ENCODE measurements at regions not wholly inside any gene's neighbourhood (a gene's known extent, or its start where the extent isn't known, plus 50 kb on each side); places are given as distances from the start of the nearest gene placed in this dataset.

DNA sequence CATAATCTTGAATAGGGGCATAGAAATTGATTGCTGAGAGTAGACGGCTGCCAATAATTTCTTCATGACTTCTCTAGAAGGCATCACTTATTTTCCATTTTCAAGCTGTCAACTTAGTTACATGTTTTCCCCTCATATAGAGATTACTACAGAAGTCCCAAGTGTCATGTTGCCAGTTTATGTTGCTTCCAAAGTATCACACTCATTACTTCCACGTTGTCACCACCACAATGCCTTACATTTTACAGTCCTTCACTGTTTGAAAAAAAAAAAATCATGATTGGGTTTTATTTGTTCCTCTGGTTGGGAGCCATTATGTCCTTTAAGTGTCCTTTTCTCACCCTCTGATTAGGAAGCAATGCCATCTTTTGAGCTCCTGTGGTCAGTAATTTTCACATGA, 2144.6 kb upstream of the ACO1 start:
- no peaks in the 10 kb centered on the region for H3K27me3 ChIP-seq
- no peaks in the 10 kb centered on the region for H3K4me1 ChIP-seq
- DNase-seq (no peak), ATAC-seq (no peak)
- no peaks in the 10 kb centered on the region for H3K36me3 ChIP-seq
- no peaks in the 10 kb centered on the region for H3K9me3 ChIP-seq
- intact Hi-C loops (cut with DNase I) = no loop called here
- H3K4me3 ChIP-seq = no peak overlapping the region
- H3K27ac ChIP-seq = no peak overlapping the region
- TF ChIP-seq, protein P1, sequence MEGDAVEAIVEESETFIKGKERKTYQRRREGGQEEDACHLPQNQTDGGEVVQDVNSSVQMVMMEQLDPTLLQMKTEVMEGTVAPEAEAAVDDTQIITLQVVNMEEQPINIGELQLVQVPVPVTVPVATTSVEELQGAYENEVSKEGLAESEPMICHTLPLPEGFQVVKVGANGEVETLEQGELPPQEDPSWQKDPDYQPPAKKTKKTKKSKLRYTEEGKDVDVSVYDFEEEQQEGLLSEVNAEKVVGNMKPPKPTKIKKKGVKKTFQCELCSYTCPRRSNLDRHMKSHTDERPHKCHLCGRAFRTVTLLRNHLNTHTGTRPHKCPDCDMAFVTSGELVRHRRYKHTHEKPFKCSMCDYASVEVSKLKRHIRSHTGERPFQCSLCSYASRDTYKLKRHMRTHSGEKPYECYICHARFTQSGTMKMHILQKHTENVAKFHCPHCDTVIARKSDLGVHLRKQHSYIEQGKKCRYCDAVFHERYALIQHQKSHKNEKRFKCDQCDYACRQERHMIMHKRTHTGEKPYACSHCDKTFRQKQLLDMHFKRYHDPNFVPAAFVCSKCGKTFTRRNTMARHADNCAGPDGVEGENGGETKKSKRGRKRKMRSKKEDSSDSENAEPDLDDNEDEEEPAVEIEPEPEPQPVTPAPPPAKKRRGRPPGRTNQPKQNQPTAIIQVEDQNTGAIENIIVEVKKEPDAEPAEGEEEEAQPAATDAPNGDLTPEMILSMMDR (IDR thresholded peaks at IDR 0.05) = no peak

DNA sequence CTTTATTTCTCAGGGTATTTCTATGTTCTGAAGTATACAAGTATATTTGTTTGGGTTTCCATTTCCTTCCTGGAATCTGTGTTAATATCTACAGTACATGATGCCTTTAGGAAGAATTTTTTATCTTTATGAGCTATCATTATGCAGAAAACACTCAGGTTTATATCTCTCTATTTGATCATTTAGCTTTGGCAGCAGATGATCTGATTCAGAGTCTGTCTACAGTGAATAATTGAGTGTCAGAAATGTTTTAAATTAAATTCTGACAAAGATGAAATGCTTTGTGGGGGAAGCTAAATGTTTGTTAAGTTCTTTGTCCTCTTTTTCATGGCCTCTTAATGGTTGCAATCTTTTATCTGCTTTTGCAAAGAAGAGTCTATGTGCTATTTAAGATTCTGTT, 2141.0 kb upstream of the ACO1 start:
- ATAC-seq (no peak), DNase-seq (no peak)
- Histone ChIP-seq H3K27ac (no peak overlapping the region), H3K4me3 (no peak overlapping the region), H3K27me3 (no peaks in the 10 kb centered on the region), H3K36me3 (no peaks in the 10 kb centered on the region), H3K9me3 (no peaks in the 10 kb centered on the region), H3K4me1 (no peaks in the 10 kb centered on the region)
- intact Hi-C loops (cut with DNase I) = no loop called here
- TF ChIP-seq, protein P1 (IDR thresholded peaks at IDR 0.05) = no peak

- DNase-seq = no peak
- H3K9me3 ChIP-seq = no peaks in the 10 kb centered on the region
- no peak for ATAC-seq
- H3K4me3 ChIP-seq = no peak overlapping the region
- H3K4me1 ChIP-seq = no peaks in the 10 kb centered on the region
- no peak overlapping the region for H3K27ac ChIP-seq
- H3K36me3 ChIP-seq = no peaks in the 10 kb centered on the region
- intact Hi-C loops (cut with DNase I) = no loop called here
- H3K27me3 ChIP-seq = no peaks in the 10 kb centered on the region
- TF ChIP-seq, protein P1 (IDR thresholded peaks at IDR 0.05) = no peak
These were observed 2139.6 kb upstream of the ACO1 start for GRCh38 chr9:30244877-30245276.

DNA sequence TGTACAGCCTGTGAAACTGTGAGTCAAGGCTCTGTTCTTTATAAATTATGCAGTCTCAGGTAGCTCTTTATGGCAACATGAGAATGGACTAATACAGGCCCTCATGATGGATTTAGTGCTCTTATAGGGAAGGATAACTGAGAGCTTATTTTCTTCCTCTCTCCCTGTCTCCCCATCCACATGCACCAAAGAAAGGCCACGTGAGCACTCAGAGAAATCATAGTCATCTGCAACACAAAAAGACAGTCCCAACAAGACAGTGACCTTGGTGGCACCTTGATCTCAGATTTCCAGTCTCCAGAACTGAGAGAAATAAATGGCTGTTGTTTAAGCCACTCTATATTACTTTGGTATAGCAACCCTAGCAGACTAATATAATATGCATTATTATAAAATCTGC, 2133.6 kb upstream of the ACO1 start:
- no peak for ATAC-seq
- intact Hi-C loops (cut with DNase I) = no loop called here

GRCh38 chr9:30258094-30258493, 2126.3 kb upstream of the ACO1 start:
- intact Hi-C loops (cut with DNase I) = no loop called here
- H3K4me1 ChIP-seq = no peaks in the 10 kb centered on the region
- DNase-seq = no peak
- H3K4me3 ChIP-seq = no peak overlapping the region
- TF ChIP-seq, protein P1 (IDR thresholded peaks at IDR 0.05) = no peak
- no peak overlapping the region for H3K27ac ChIP-seq
- peaks cover 4% of the 10 kb centered on the region for H3K9me3 ChIP-seq
- ATAC-seq = no peak
- H3K36me3 ChIP-seq = no peaks in the 10 kb centered on the region
- no peaks in the 10 kb centered on the region for H3K27me3 ChIP-seq

More for the DNA sequence above, 2133.6 kb upstream of the ACO1 start:
- H3K36me3 ChIP-seq = no peaks in the 10 kb centered on the region
- no peaks in the 10 kb centered on the region for H3K9me3 ChIP-seq
- TF ChIP-seq, protein P1 (IDR thresholded peaks at IDR 0.05) = no peak
- H3K27me3 ChIP-seq = no peaks in the 10 kb centered on the region
- no peak overlapping the region for H3K27ac ChIP-seq
- DNase-seq = no peak
- H3K4me3 ChIP-seq = no peak overlapping the region
- no peaks in the 10 kb centered on the region for H3K4me1 ChIP-seq

GRCh38 chr9:30280229-30280900, 2104.1 kb upstream of the ACO1 start:
- Histone ChIP-seq H3K27me3 (no peaks in the 10 kb centered on the region), H3K36me3 (no peaks in the 10 kb centered on the region), H3K4me1 (no peaks in the 10 kb centered on the region), H3K27ac (no peak overlapping the region), H3K4me3 (no peak overlapping the region), H3K9me3 (no peaks in the 10 kb centered on the region)
- DNase-seq (no peak), ATAC-seq (no peak)
- TF ChIP-seq, protein P1 (IDR thresholded peaks at IDR 0.05) = no peak
- intact Hi-C loops (cut with DNase I) = no loop called here
